Ishikawa (cell line): ENCODE measurements at regions not wholly inside any gene's neighbourhood (a gene's known extent, or its start where the extent isn't known, plus 50 kb on each side); places are given as distances from the start of the nearest gene placed in this dataset.

ENCODE experiments used
- CEBPB ChIP-seq: IDR thresholded peaks from 2 replicates; pipeline ENCODE4 v1.6.1; 2012
- CREB1 ChIP-seq: IDR thresholded peaks from 2 replicates; pipeline ENCODE4 v1.6.1; 2012; ENCODE audit warnings: low read depth
- EGR1 ChIP-seq: IDR thresholded peaks from 2 replicates; pipeline ENCODE4 v1.6.1; 2012
- EP300 ChIP-seq: IDR thresholded peaks from 2 replicates; pipeline ENCODE4 v1.6.1; 2012; ENCODE audit warnings: borderline replicate concordance
- FOXM1 ChIP-seq: IDR thresholded peaks from 2 replicates; pipeline ENCODE4 v1.6.1; 2012; ENCODE audit warnings: low read depth, borderline replicate concordance
- NFIC ChIP-seq: IDR thresholded peaks from 2 replicates; pipeline ENCODE4 v1.6.1; 2012
- RAD21 ChIP-seq: IDR thresholded peaks from 2 replicates; pipeline ENCODE4 v1.6.1; 2012; ENCODE audit warnings: low read depth
- TAF1 ChIP-seq: IDR thresholded peaks from 2 replicates; pipeline ENCODE4 v1.6.1; 2012; ENCODE audit warnings: low read depth, mild to moderate bottlenecking
- TCF12 ChIP-seq: IDR thresholded peaks from 2 replicates; pipeline ENCODE4 v1.6.1; 2012; ENCODE audit warnings: low read depth
- TEAD4 ChIP-seq: IDR thresholded peaks from 2 replicates; pipeline ENCODE4 v1.6.1; 2012
- YY1 ChIP-seq: IDR thresholded peaks from 2 replicates; pipeline ENCODE4 v1.6.1; 2012; ENCODE audit warnings: low read depth
- ZBTB7A ChIP-seq: IDR thresholded peaks from 2 replicates; pipeline ENCODE4 v1.6.1; 2012; ENCODE audit warnings: low read depth
- TF ChIP-seq, protein P1 (sequence below): IDR thresholded peaks from 2 replicates; pipeline ENCODE4 v1.6.1; 2012
- TF ChIP-seq, protein P2 (sequence below): IDR thresholded peaks from 2 replicates; pipeline ENCODE4 v1.6.1; 2012
- TF ChIP-seq, protein P3 (sequence below): IDR thresholded peaks from 2 replicates; pipeline ENCODE4 v1.6.1; 2012; ENCODE audit warnings: low read depth, mild to moderate bottlenecking

DNA sequence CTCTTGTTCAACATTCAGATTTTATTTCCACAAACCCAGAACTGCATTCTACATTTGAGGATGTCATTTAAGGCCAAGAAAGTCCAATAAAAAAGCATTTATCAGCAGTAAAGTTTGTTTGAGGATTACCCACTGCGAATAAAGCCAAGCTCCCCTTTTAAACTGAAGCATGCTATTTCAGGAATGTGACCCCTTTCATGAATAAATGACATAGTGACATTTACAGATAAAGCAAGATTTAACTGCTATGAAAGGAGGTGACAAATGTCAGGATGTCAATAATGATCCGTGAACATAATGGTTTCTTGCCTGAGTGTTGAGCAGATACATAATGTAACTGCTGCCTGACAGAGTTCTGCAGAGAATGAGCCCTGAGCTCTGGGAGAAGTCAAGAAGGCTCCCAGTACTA is 146.3 kb downstream of the TDRD15 start:
- TF ChIP-seq NFIC (no peak), FOXM1 (no peak), CREB1 (no peak), RAD21 (no peak), TAF1 (no peak), CEBPB (no peak), EGR1 (no peak), YY1 (no peak), EP300 (no peak), TCF12 (no peak), TEAD4 (no peak), ZBTB7A (no peak)
- TF ChIP-seq, protein P1, sequence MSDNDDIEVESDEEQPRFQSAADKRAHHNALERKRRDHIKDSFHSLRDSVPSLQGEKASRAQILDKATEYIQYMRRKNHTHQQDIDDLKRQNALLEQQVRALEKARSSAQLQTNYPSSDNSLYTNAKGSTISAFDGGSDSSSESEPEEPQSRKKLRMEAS = no peak
- TF ChIP-seq, protein P2, sequence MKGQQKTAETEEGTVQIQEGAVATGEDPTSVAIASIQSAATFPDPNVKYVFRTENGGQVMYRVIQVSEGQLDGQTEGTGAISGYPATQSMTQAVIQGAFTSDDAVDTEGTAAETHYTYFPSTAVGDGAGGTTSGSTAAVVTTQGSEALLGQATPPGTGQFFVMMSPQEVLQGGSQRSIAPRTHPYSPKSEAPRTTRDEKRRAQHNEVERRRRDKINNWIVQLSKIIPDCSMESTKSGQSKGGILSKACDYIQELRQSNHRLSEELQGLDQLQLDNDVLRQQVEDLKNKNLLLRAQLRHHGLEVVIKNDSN = no peak
- TF ChIP-seq, protein P3, sequence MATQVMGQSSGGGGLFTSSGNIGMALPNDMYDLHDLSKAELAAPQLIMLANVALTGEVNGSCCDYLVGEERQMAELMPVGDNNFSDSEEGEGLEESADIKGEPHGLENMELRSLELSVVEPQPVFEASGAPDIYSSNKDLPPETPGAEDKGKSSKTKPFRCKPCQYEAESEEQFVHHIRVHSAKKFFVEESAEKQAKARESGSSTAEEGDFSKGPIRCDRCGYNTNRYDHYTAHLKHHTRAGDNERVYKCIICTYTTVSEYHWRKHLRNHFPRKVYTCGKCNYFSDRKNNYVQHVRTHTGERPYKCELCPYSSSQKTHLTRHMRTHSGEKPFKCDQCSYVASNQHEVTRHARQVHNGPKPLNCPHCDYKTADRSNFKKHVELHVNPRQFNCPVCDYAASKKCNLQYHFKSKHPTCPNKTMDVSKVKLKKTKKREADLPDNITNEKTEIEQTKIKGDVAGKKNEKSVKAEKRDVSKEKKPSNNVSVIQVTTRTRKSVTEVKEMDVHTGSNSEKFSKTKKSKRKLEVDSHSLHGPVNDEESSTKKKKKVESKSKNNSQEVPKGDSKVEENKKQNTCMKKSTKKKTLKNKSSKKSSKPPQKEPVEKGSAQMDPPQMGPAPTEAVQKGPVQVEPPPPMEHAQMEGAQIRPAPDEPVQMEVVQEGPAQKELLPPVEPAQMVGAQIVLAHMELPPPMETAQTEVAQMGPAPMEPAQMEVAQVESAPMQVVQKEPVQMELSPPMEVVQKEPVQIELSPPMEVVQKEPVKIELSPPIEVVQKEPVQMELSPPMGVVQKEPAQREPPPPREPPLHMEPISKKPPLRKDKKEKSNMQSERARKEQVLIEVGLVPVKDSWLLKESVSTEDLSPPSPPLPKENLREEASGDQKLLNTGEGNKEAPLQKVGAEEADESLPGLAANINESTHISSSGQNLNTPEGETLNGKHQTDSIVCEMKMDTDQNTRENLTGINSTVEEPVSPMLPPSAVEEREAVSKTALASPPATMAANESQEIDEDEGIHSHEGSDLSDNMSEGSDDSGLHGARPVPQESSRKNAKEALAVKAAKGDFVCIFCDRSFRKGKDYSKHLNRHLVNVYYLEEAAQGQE = no peak

DNA sequence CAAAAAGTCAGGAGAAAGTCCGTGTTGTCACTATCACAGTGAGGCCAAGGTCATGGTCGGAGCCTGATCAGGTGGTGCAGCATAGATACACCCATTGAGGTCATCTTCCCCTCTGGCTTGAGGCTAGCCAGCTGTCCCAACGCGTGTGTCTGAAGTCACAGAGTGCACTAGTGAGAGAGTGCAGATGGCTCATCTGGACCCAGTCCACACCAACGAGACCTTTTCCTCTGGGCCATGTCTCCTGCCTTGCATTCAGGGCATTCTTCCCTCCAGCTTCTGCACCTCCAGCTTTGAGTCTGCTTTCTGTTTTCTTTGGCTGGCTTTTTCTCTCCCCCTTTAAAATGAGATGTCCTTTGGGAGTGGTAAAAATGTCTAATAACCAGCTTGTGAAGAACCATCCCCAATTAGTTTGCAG is 146.9 kb downstream of the TDRD15 start:
- TF ChIP-seq, protein P3 = no peak
- TF ChIP-seq TEAD4 (no peak), FOXM1 (no peak), ZBTB7A (no peak), TAF1 (no peak), RAD21 (no peak), TCF12 (no peak)

DNA sequence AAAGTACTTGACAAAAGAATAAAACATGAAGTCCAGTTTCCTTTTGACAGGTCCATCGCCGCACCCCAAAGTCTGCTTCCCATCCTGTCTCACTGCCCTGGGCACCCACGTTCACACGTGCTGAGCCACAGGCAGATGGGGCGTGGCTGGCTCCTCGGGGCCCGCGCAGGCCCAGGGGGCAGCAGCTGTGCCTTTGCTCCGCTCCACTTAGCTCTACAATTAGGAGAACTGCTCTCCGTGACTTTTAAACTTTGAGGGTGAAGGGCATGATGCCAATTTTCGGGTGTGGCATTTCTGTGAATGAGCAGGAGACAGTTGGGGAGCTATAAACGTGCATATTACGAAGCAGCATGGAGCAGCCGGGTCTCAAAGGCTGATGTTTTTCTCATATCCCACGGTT is 152.4 kb downstream of the TDRD15 start:
- TF ChIP-seq YY1 (no peak), RAD21 (no peak), EGR1 (no peak), CEBPB (no peak), CREB1 (no peak), EP300 (no peak), TEAD4 (no peak), ZBTB7A (no peak), TCF12 (no peak), FOXM1 (no peak), TAF1 (no peak), NFIC (no peak)
- TF ChIP-seq, protein P3 = no peak
- TF ChIP-seq, protein P1 = no peak
- TF ChIP-seq, protein P2 = no peak

DNA sequence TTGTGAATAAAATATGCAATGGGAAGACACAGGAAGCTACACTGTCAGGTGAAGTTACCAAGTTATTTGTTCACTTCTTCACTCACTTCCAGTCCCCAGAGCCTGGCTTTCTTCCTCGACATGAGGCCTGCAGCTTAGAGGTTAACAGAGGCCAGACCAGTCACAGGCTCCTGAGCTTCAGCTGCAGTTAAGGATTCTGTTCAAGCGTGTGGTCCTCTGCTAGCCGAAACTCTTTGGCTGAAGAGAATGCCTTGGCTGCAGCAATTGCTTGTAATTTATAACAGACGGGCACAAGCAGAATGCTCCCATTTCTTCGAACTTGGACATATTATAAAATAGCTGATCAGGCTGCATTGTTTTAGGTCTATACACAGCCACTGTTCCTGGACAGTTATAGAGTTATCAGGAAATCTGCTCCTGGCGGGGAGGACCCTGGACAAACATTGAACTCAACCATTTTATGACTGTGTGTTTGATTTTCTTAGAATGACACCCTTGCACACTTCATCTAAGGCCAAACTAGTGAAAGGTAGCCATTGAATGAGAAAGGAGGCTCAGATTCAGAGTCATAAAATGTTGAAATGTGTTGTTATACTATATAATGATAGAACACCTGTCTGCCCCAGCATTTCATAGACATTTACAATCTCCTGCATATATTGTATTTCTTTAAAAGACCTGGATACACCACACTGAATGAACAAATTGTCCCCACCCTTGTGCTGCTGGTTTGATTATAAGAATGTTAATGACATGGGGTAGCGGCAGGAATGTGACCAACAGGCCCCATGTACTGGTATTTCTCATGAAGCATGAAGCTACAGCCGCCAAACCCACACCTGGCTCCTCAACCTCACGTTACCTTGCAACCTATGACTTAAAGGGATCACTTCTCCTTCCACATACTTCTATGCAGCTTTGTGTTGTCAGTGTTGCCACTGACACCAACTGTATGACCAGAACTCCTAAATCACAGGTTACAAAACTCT is 153.6 kb downstream of the TDRD15 start:
- TF ChIP-seq TEAD4 (no peak), CREB1 (no peak)
